ENCODE measurements at regions not wholly inside any gene's neighbourhood (a gene's known extent, or its start where the extent isn't known, plus 50 kb on each side); places are given as distances from the start of the nearest gene placed in this dataset.
"Not testable (repeated sequence)": the region's sequence is repeated elsewhere in the genome, so short reads cannot be mapped to it uniquely, and the experiment has no call there.

- no peak for DNase-seq (ENCODE audit: low read depth)
These were observed 724.2 kb downstream of the GATA3 start for GRCh38 chr10:8778713-8779112.

DNA sequence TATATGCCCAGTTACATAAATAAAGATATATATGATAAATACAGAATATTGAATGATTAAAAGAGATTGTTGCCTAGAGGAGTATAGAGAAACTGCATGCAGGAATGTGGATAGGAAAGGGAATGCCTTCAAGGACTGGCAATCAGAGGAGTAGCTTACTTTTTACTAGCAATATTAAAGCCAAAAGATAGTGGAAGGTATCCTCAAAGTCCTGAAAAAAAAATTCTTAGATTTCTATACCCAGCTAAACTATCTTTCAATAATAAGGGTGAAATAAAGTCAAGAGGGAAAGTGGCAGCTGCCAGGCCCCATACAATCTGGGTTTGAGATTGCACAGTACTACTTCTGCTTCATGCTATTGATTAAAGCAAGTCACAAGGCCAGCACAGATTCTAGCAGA lies 733.2 kb downstream of the GATA3 start:
- DNase-seq (ENCODE audit: low read depth) = no peak

- DNase-seq (ENCODE audit: low read depth) = no peak
These were observed 735.9 kb downstream of the GATA3 start for GRCh38 chr10:8790390-8790789.

GRCh38 chr10:8794860-8795259 lies 740.4 kb downstream of the GATA3 start:
- DNase-seq (ENCODE audit: low read depth) = no peak

DNA sequence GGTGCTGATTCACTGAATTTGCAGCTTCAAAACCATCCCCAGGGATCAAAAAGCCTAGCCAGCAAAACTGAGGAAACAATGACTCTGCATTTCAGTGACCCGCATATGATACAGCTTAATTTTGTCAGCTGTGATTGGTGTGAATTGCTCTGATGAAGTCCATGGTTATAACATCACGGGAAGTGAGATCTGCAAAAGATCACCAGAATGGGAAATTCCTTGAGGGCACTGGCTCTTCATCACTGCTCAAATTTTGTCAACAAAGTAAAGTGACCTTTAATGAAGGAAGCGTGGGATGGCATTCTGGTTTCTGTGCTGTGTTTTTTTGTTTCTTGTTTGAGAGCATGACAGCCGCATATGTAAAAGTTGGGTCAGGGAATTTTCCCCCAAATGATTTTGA lies 745.9 kb downstream of the GATA3 start:
- DNase-seq (ENCODE audit: low read depth) = no peak

DNA sequence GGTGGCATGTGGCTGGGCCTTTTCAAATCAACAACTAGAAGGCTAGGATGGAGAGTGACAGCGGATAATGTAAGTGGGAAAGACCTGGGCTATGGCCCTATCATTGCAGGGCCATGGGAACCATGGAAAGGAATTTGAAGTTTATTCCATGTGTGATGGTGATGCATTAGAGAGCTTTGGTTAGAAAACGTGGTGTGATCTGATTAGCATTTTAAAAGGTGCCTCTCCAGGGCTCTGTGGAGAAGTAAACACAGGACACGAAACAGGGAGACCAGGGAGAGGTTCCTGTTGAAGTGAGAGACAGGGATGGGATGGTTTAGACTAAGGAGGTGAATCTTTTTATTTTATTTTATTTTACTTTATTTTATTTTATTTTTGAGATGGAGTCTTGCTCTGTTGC lies 749.5 kb downstream of the GATA3 start:
- no peak for DNase-seq (ENCODE audit: low read depth)

- no peak for DNase-seq (ENCODE audit: low read depth)
These were observed 756.2 kb downstream of the GATA3 start for GRCh38 chr10:8810677-8811076.

DNA sequence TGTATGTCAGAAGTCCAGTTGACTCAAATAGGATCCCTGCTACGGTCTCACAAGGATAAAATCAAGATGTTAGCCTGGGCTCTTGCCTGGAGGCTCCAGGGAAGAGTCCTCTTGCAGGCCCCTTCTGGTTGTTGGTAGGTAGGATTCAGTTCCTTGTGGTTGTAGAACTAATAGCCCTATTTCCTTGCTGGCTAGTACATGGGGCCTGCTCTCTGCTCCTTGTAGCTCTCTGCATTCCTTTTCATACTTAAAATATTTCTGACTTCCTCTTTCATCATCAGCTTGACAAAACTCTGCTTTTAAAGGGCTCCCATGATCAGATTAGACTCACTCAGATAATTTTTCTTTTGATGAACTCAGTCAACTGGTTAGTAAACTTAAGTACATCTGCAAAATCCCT lies 756.7 kb downstream of the GATA3 start:
- no peak for DNase-seq (ENCODE audit: low read depth)

DNA sequence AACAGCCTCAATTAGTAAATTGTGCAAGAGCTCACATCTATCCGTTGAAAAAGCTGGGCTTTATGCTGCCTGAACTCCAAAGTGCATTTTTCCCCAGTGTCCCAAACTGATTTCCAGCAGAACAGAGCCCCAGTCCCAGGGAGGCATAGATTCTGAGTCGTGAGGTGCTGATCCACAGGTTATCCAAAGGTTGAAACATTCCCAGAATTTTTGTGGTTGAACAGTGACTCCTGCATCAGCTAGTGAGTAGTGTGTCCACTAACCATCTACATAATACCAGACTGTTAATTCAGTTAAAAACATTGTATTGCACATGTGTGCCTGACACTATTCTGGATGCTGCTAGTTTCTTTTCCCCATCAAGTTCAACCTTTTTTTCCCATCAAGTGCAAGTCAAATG lies 761.5 kb downstream of the GATA3 start:
- DNase-seq (ENCODE audit: low read depth) = no peak

DNA sequence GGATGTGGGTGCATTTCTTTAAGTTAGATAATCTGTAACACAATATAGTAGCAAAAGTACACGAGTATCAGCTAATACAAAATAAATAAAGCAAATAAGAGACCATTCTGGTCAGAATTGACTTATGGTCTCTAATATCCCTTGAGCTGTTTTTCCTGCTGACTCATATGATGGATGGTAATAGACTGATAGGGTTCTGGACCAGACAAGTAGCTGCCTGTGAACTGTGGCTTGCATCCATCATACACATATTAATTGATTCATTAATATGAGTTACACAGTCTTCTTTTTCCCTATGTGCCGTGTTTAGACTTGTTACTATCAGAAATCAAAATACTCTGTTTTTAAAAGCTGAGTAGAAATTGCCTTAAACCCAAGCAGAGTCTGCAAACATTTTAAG lies 762.8 kb downstream of the GATA3 start:
- DNase-seq (ENCODE audit: low read depth) = no peak

DNA sequence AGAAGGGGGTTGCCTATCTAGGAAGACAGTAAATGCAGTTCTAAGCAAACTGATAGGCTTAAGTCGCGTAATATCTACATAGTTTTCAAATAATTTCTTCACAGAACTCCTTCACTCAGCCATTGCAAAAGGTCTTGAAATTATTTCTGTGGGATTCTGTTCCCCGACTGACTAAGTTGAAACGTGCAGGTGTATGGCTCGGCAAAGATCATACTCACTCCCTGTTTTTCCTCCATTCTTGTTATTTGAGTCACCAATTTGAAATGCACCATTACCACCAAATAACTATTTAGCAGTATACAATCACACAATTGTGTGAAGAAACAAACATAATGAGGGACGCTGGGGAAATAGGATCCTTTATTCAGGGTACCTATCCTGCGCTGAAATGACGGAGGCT lies 771.1 kb downstream of the GATA3 start:
- no peak for DNase-seq (ENCODE audit: low read depth)

- no peak for DNase-seq (ENCODE audit: low read depth)
These were observed 775.1 kb downstream of the GATA3 start for GRCh38 chr10:8829592-8829991.

DNA sequence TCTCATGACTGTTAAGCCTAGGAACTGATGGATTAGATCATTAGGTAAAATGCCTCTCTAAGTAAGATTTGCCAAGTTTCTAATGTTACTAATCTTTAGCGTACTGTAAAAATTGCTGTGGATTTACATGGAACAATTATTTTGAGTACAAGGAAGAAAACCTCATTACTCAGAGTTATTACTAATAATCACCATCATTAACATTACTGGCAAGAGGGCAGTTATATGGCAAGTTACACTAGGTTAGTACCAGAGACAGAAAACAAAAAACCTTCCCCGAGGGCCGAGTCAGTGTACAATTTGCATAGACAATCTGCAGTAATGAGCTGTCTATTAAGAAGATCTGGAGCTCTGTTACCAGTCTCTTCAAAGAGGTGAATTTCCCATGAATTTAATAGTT lies 775.6 kb downstream of the GATA3 start:
- no peak for DNase-seq (ENCODE audit: low read depth)

GRCh38 chr10:8830876-8831275 lies 776.4 kb downstream of the GATA3 start:
- DNase-seq (ENCODE audit: low read depth) = no peak

- no peak for DNase-seq (ENCODE audit: low read depth)
These were observed 781.1 kb downstream of the GATA3 start for GRCh38 chr10:8835453-8836167.

- DNase-seq (ENCODE audit: low read depth) = no peak
These were observed 785.9 kb downstream of the GATA3 start for GRCh38 chr10:8840356-8840755.

GRCh38 chr10:8844141-8844540 lies 789.7 kb downstream of the GATA3 start:
- no peak for DNase-seq (ENCODE audit: low read depth)

DNA sequence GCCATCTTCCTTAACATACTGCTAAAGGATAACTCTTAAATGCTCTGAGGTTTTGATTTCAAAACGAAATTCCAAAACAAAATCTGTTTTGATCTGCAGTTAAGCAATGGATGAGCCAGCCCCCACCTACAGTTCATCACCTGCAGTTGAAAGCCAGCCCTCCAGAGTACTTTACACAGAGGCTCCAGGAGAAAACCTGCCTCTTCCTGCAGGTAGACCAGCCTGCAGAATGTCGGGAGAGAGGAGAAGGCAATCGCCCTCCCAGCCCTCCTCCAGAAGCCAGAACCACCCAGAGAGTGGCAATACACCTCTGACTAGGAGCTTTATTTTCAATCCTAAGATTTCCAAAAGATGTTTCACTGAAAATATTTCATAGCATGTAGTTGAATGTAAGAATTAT lies 798.1 kb downstream of the GATA3 start:
- DNase-seq (ENCODE audit: low read depth) = no peak

DNA sequence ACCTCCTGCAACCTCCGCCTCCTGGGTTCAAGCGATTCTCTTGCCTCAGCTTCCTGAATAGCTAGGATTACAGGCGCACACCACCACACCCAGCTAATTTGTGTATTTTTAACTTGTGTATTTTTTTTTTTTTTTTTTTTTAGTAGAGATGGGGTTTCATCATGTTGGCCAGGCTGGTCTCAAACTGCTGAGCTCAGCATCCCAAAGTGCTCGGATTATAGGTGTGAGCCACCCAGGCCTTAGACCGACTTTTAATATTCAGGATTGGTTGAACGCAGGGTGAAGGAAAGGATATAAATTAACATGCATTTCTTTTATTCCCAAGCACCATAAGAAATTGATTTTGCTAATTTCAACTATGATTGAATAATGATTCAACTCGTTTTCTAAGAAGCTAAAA lies 798.6 kb downstream of the GATA3 start:
- DNase-seq (ENCODE audit: low read depth) = no peak

- DNase-seq (ENCODE audit: low read depth) = not testable (repeated sequence)
These were observed 814.4 kb downstream of the GATA3 start for GRCh38 chr10:8868924-8869323.

DNA sequence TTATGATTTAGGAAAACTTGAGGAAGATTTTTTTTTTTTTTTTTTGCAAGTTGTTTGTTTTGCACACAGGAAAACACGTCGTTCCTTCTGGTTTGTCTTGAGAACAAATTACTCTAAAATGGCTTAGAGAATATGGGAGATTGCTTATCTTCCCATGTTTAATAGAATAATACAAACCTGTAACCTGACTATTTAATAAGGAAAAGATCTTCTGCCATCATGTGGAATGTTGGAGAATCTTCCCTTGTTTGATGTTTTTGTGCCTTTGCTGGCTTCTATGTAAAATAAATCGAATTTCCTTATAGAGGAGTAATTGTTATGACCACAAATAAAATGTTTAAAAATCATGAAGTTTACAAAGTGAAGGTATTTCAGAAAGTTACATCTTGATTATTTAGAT lies 818.8 kb downstream of the GATA3 start:
- no peak for DNase-seq (ENCODE audit: low read depth)

DNA sequence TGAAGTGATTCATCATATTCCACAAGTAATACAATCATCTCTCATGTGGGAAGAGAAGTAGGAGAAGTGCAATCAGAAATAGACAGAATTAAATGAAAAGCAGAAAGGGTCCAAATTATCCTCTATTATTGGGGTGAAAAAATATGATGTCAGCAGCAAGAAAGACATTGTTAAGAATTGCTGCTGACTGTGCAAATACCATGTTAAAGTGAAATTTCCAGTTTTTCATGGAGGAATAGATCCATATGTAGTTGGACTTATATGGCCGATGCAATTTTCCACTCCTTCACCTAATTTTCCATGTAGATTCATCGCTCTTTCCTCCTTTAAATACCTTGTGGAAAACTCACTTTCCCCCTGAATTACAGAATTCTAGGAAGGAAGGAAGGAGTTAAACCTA lies 819.8 kb downstream of the GATA3 start:
- no peak for DNase-seq (ENCODE audit: low read depth)

DNA sequence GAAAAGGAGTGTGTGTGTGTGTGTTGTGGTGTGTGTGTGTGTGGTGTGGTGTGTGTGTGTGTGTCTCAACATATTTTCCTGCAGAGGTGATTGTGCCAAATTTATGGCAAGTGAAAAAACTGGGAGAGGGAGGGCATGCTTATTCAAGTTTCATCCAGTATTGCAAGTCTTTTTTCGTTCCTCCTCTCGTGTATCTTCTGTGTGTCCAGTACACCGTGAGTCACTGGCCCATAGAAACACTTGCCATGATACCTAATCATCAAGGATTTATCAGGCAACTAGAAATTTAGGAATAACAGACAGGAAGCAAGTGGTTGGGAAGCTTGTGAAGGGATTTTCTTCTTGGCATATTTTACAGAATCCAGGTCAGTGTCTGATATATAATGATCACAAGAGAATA lies 820.5 kb downstream of the GATA3 start:
- no peak for DNase-seq (ENCODE audit: low read depth)

DNA sequence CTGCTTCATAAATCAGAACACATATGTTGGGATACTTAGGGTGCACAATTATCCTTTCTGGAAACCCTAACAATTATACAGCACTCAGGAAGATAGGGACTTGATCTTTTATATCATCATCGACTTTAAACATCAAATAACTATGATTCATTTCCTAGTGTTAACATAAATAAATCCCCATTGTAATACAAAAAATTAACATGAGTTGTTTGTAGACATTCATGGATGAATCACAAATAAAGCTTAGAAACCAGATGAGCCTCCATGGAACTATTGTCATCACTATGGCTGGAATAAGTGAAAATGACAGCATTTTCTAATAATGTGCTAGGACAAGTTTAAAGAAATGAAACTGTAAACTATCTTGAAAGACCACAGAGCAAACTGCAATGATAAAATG lies 821.7 kb downstream of the GATA3 start:
- DNase-seq (ENCODE audit: low read depth) = no peak

- no peak for DNase-seq (ENCODE audit: low read depth)
These were observed 835.0 kb downstream of the GATA3 start for GRCh38 chr10:8889538-8889937.

Data from activated gamma-delta T cell treated with anti-CD3 and anti-CD28 coated beads, Interleukin-2, amount 50 U/mL, for 16 hours (primary cell).